Ovary (tissue), 3 donors: ENCODE measurements at regions not wholly inside any gene's neighbourhood (a gene's known extent, or its start where the extent isn't known, plus 50 kb on each side); places are given as distances from the start of the nearest gene placed in this dataset.

Experiments
- EP300 ChIP-seq: sonication (generic); formaldehyde crosslinking; IDR thresholded peaks from one replicate; pipeline ENCODE4 v1.6.1; 2017; ENCODE audit warnings: antibody characterized with exemption
- POLR2A ChIP-seq: fragments of 450-650 bp; IDR thresholded peaks from one replicate; pipeline ENCODE4 v1.6.1; 2017; ENCODE audit warnings: antibody characterized with exemption, mild to moderate bottlenecking, moderate library complexity
- TF ChIP-seq, protein P1 (sequence below), 3 donors: fragments of 450-650 bp in 2 of 3; fragments of 200-600 bp in 1 of 3; IDR thresholded peaks; one replicate each; pipeline versions ENCODE4 v1.5.1 to v1.8.0; 2016 to 2022; ENCODE audit warnings: antibody characterized with exemption in 3 of 3, mild to moderate bottlenecking in 1 of 3
- donor health status: DM: no; HTN: no; CAD: no.

DNA sequence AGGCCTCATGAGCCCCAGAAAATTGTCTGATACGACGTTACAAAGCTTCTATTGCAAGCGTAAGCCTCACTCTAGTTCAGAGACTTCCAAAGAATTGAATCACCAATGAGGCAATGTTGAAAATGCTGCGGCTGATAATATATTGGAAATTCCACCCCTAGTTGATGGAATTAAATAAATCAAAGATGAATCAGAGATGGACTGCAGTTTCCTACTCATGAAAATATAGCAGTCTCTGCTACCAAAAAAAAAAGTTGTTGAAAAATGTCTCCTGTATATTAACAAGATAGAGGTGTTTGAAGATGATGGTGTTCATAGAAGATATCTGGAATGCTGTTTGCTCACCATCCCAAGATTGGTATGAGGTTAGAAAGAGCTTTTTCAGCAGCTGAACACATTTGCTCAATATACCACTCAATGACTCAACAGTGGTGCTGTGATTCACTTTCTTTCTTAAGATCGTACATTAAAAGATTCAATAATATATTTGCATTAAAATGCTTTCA is 99.8 kb upstream of the ARHGAP28 start:
- TF ChIP-seq, protein P1, sequence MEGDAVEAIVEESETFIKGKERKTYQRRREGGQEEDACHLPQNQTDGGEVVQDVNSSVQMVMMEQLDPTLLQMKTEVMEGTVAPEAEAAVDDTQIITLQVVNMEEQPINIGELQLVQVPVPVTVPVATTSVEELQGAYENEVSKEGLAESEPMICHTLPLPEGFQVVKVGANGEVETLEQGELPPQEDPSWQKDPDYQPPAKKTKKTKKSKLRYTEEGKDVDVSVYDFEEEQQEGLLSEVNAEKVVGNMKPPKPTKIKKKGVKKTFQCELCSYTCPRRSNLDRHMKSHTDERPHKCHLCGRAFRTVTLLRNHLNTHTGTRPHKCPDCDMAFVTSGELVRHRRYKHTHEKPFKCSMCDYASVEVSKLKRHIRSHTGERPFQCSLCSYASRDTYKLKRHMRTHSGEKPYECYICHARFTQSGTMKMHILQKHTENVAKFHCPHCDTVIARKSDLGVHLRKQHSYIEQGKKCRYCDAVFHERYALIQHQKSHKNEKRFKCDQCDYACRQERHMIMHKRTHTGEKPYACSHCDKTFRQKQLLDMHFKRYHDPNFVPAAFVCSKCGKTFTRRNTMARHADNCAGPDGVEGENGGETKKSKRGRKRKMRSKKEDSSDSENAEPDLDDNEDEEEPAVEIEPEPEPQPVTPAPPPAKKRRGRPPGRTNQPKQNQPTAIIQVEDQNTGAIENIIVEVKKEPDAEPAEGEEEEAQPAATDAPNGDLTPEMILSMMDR (IDR thresholded peaks at IDR 0.05), result no peak
- TF ChIP-seq POLR2A (no peak), EP300 (no peak)
